Fibroblast of skin of right biceps (primary cell): ENCODE measurements at regions not wholly inside any gene's neighbourhood (a gene's known extent, or its start where the extent isn't known, plus 50 kb on each side); places are given as distances from the start of the nearest gene placed in this dataset.
"Not testable (repeated sequence)": the region's sequence is repeated elsewhere in the genome, so short reads cannot be mapped to it uniquely, and the experiment has no call there.

Source experiments
- DNase-seq: peaks from one replicate; pipeline ENCODE4 v3.0.0-alpha.2; 2013

DNA sequence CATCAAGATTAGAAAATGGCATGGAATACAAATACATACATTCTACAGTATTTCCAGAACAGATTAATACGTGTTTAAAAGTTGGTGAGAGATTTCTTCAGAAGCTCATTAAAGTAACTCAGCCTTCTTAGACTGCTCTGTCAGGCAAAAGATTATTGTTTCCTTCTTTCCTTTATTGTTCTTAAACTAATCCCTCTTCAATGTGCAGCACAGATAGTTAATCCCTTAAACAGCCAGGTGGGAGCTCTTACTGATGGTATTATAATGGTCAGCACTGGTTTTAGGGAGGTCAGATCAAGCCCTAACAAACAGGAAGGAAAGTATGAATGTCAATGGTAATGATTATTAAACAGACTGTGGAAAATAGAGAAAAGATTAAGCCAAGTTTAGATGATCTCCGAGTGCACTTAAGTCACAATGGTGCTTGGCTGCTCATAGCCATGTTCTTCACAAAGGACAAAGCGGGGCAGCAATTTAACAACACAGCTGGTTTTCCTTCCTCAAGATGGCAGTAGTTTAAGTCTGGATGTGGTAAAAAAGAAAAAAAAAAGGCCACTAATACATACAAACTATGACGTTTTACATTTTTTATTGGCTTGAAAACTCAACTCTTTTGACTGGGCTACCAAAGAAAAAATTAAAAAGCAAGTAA, 992.6 kb downstream of the PCDH9 start:
- DNase-seq: no peak

DNA sequence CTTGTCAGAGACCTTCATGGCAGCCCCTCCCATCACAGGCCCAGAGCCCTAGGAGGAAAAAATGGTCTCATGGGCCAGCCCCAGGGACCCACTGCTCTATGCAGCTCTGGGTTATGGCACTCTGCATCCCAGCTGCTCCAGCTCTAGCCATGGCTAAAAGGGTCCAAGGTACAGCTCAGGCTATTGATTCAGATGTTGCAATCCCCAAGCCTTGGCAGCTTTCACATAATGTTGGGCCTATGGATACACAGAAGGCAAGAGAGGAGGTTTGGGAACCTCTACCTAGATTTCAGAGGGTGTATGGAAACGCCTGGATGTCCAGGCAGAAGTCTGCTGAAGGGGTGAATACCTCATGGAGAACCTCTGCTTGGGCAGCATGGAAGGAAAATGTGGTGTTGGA, 996.0 kb downstream of the PCDH9 start:
- DNase-seq: no peak

DNA sequence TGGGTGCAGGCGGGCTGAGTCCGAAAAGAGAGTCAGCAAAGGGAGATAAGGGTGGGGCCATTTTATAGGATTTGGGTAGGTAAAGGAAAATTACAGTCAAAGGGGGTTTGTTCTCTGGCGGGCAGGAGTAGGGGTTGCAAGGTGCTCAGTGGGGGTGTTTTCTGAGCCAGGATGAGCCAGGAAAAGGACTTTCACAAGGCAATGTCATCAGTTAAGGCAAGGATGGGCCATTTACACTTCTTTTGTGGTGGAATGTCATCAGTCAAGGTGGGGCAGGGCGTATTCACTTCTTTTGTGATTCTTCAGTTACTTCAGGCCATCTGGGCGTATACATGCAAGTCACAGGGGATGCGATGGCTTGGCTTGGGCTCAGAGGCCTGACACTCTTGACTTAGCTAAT, 998.2 kb downstream of the PCDH9 start:
- DNase-seq: not testable (repeated sequence)

DNA sequence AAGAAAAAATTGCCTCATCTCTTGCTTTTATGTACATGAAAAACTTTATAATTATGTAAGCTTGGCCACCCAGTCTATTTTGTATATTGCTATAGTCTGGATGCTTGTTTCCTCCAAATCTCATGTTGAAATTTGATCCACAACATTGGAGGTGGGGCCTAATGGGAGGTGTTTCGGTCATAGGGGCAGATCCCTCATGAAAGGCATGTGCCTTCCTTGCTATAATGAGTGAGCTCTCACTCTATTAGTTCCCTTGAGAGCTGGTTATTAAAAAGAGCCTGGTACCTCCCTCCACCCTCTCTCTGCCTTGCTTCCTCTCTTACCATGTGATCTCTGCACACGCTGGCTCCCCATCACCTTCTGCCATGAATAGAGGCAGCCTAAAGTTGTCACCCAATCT, 1005.1 kb downstream of the PCDH9 start:
- no peak for DNase-seq

- DNase-seq: no peak
Observed at GRCh38 chr13:66224663-66225062, 1005.5 kb downstream of the PCDH9 start.

DNA sequence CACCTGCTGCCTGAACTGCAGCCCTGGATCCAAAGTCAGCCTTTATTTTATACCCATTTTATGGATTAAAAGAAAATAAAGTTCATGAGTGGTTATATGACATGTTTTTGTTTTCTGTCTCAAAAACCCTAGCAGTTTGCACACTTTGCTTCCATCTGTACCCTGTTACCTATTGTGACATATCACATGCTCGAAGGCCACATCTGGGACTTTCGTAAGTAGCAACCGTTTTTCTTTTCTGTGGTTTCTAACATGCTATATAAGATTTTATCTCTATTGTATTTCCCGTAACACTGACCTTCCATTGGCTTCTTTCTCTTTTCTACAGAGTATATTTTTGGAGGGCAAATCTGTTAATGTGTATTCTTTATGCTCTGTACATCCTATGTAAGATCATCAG, 1007.2 kb downstream of the PCDH9 start:
- DNase-seq: no peak

- DNase-seq: no peak
Observed at GRCh38 chr13:66222127-66222526, 1008.0 kb downstream of the PCDH9 start.

- no peak for DNase-seq
Observed at GRCh38 chr13:66219506-66219905, 1010.6 kb downstream of the PCDH9 start.

GRCh38 chr13:66218583-66218982, 1011.6 kb downstream of the PCDH9 start:
- no peak for DNase-seq

- DNase-seq: peak; percentile 42
Observed at GRCh38 chr13:66216728-66217127, 1013.4 kb downstream of the PCDH9 start.

DNA sequence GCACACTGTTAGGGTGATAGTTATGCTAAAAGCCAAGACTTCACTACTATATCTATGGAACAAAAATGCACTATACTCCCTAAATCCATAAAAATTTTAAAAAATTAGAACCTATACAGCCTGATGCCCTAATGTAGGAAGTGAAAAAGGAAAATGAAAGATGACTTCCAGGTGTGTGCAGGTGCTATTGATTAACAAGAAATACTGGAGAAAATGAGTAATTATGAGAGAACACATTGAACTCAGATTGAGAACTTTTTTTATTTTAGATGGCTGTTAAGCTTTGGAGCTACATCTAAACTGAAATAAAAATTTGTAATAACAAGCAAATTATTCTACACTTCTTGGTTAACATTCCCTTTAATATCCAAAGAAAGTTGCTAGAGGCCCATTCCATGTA, 1015.7 kb downstream of the PCDH9 start:
- DNase-seq: no peak

DNA sequence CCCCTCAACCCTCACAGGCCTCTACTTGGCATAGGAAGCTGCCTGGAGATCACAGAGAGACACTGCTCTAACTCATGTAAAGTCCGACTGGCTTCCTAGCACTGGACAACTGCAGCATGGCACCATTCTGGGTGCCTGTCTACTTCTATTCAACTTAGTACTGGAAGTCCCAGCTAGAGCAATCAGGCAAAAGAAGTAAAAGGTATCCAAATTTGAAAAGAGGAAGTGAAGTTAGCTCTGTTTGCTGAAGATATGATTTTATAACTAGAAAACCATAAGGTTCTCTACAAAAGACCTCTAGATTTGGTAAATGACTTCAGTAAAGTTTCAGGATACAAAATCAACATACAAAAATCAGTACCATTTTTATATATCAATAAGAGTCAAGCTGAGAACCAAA, 1017.6 kb downstream of the PCDH9 start:
- no peak for DNase-seq

DNA sequence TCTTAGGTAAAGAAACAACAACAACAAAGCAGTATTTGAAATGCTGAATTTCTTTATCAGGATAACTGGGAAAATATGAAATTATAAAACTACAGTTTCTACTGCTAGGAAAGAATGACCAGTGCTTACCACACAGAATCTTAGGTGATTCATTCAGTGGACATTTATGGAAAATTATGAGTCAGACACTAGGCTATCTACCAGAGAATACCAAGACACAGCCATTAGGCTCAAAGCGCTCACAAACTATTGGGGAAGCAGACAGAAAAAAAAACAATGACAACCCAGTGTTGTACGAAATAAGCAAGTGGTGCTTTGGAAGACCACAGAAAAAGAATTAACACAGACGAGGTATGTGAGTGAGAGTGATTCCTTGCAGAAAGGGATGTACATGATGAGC, 1019.5 kb downstream of the PCDH9 start:
- DNase-seq: peak; percentile 96

- DNase-seq: no peak
Observed at GRCh38 chr13:66208589-66208988, 1021.5 kb downstream of the PCDH9 start.

DNA sequence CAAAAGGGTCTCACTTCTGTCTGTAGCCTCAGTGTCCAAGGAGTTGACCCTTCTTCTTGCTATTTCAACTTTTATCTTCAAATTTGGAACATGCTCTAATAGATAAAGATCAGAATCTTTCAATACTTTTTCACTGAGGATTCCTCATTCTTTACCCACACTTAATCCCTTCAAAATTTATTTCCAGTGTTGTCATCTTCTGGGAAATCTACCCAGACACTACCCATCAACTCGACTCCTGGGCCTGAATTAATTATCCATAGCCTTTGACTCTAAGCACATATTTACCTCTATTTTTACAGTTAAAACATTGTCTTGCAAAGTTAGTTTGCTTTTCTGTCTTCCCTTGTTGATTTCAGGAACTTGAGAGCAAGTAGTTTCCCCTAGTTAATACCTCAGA, 1022.5 kb downstream of the PCDH9 start:
- DNase-seq: peak; percentile 54

DNA sequence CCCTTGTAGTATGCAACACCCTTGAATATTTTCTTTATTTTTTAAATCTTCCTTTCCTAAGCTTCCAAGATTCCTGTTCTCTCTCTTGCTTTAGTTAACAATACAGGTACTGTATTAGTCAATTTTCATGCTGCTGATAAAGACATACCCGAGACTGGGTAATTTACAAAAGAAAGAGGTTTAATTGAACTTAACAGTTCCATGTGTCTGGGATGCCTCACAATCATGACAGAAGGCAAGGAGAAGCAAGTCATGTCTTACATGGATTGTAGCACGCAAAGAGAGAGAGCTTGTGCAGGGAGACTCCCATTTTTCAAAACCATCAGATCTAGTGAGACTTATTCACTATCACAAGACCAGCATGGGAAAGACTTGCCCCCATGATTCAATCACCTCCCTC, 1024.3 kb downstream of the PCDH9 start:
- DNase-seq: no peak

GRCh38 chr13:66200555-66200954, 1029.6 kb downstream of the PCDH9 start:
- no peak for DNase-seq

DNA sequence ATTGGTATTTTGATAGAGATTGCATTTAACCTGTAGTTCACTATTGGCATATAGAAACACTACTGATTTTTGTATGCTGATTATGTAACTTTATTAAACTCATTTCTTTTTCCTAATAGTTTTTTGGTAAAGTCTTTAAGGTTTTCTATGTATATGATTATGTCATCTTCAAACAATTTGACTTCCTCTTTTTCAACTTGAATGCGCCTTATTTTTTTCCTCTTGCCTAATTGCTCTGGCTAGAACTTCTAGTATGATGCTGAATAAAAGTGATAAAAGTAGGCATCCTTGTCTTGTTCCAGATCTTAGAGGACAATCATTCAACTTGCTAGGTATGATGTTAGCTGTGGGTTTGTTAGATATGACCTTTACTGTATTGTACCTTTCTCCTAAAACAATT, 1034.9 kb downstream of the PCDH9 start:
- DNase-seq: no peak

DNA sequence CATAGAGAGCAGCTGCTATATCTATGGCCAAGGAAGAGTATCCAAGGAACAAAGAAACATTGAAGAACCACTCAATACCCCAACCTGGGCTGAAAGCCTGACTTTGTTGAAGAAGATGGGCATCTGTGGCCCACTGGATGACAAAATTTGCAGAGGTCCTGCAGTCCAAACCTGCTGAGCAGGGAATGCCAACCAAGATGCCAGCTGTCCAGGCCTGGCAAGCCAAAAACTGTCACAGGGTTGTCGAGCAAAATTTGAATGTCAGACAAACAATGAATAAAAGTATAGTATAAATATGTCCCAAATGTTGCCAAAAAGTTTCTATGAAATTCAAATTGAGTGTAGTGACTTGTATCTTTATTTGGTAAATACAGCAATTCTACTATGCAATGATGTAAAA, 1040.2 kb downstream of the PCDH9 start:
- no peak for DNase-seq

- no peak for DNase-seq
Observed at GRCh38 chr13:66180836-66181235, 1049.3 kb downstream of the PCDH9 start.

DNA sequence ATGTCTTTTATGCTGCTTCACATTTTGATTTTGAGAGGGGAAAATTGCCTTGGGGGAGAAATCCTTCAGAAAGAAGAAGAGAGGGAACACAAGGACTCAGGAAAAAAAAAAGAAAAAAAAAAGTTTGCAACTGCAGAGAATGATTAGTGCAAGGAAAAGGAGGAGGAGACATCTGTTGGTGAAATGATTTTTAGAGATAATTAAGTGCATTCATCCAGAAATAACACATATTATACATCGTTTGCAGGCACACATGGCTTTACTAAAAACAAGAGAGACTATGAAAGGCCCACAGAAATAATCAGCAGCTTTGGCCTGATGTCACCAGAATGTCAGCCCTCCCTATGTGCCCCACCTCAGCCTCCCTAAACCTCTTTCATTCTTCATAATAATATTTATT, 1058.2 kb downstream of the PCDH9 start:
- DNase-seq: no peak

DNA sequence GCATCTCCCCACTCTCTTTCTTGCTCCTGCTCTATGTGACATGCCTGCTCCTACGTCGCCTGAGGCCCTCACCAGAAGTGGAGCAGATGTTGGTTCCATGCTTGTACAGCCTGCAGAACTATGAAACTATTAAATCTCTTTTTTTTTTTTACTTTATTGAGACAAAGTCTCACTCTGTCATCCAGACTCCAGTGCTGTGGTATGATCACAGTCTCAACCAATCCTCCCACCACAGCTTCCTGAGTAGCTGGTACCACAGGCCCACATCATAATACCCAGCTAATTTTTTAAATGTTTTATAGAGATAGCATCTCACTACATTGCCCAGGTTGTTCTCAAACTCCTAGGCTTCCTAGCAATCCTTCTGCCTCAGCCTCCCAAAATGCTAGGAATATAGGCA, 1067.7 kb downstream of the PCDH9 start:
- no peak for DNase-seq

DNA sequence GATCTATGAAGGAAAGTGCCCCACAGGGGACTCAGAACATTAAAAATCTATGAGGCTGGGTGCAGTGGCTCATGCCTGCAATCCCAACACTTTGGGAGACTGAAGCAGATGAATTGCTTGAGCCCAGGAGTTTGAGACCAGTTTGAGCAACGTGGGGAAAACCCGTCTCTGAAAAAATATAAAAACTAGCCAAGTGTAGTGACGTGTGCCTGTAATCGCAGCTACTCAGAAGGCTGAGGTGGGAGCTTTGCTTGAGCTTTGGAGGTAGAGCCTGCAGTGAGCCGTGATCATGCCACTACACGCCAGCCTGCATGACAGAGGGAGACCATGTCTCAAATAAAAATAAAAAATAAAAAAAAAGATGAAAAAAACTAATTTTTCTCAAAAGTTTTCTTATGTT, 1070.6 kb downstream of the PCDH9 start:
- no peak for DNase-seq

GRCh38 chr13:66154976-66155375, 1075.2 kb downstream of the PCDH9 start:
- peak; percentile 79 for DNase-seq

- DNase-seq: peak; percentile 30
Observed at GRCh38 chr13:66154354-66154753, 1075.8 kb downstream of the PCDH9 start.

DNA sequence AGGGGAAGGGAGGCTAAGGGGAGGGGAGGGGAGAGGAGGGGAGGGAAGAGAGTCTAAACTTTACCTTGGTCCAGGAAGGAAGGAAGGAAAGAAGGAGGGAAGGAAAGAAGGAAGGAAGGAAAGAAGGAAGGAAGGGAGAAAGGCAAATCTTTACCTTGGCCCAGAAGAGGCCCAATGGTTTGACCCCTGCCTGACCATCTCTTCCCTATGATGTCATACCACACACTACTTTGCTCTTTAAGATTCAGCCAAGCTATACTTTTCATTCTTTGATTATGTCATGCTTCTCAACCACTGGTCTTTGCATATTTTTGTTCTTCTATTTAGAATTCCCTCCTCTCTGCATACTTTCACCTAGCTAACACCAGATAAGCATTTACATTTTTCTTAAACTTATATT, 1077.5 kb downstream of the PCDH9 start:
- DNase-seq: no peak
